CD4-positive, alpha-beta T cell treated with Interleukin-6 for 4 hours (primary cell): ENCODE measurements at regions not wholly inside any gene's neighbourhood (a gene's known extent, or its start where the extent isn't known, plus 50 kb on each side); places are given as distances from the start of the nearest gene placed in this dataset.

Experiments used
- DNase-seq: peaks from one replicate; pipeline ENCODE4 v3.0.0-alpha.2; 2020; ENCODE audit warnings: mixed read lengths

GRCh38 chr14:66076176-66076575 is 410.0 kb upstream of the CCDC196 start:
- DNase-seq: no peak

DNA sequence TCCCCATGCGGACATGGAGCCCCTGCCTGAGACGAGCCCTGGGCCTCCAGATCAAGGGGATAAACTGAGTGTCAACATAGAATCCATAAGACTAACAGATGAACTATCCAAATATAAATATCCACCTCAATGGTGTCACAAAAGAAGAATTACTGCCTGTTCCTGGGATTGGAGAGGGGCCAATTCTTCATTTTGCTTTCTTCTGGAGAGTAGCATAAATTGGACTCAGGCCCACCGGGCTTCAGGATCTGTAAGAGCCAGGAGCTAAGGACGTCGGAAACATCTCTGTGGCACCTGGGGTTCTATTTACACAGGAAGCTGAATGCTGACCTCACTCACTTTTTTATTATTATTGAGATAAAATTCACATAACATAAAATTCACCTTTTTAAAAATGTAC is 408.2 kb upstream of the CCDC196 start:
- no peak for DNase-seq

- DNase-seq: no peak
Measured at GRCh38 chr14:66081594-66082376, 404.4 kb upstream of the CCDC196 start.

- no peak for DNase-seq
Measured at GRCh38 chr14:66085224-66085623, 400.9 kb upstream of the CCDC196 start.

- no peak for DNase-seq
Measured at GRCh38 chr14:66085665-66086064, 400.5 kb upstream of the CCDC196 start.

DNA sequence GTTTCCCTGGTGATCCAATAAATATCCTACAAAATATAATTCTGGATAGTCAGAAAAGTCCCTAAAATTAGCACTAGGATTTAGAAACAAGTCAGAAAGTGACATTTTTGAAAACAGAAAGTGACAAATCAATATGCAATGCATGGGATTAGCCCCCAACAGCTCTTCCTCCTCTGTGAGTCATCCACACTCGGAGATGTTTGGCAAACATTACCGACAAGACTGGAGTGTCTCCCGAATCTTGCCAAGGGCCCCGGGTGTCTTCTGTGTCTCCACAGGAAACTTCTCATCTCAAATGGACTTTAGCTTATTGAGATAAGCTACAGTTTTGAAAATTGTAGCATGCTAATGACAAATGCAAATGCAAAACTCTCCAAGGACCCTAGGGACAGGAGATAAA is 398.9 kb upstream of the CCDC196 start:
- DNase-seq: no peak

GRCh38 chr14:66088656-66089055 is 397.5 kb upstream of the CCDC196 start:
- no peak for DNase-seq

DNA sequence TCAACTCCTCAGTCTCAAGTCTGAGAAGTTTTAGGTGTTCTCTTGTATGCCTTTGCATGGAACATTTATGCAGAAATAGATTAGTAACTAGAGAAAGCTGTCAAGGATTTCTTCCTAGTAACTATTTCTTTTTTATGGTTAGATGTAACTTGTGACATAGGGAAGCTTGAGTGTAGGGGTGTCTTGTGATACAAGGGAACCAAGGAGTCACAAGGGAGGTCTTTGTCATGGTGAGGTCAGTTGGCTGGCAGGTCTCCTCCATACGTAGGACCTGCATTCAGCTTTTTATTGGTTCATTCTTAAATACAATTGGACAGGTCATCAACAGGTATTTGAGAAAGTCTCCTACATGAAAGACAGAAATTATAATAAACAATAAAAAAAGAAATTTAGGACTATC is 394.0 kb upstream of the CCDC196 start:
- no peak for DNase-seq

- no peak for DNase-seq
Measured at GRCh38 chr14:66092748-66093147, 393.4 kb upstream of the CCDC196 start.

- DNase-seq: no peak
Measured at GRCh38 chr14:66094001-66094727, 392.0 kb upstream of the CCDC196 start.

DNA sequence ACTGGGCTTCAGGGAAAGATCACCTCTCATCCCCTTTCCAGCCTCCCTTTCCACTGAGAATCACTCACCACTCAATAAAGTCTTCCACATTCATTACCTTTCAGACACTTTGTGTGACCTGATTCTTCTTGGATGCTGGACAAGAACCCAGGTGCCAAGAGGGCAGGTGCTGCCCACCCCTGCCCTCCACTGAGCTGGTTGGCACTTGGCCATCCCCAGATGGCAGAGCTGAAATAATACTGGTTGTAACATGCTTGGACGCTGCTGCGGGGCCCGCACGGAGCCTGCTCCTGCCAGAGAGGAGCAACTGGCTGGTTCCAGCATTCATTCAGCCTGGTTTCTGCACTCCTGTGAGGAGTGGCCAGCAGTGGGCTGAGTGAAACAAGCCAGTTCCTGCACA is 386.7 kb upstream of the CCDC196 start:
- no peak for DNase-seq

DNA sequence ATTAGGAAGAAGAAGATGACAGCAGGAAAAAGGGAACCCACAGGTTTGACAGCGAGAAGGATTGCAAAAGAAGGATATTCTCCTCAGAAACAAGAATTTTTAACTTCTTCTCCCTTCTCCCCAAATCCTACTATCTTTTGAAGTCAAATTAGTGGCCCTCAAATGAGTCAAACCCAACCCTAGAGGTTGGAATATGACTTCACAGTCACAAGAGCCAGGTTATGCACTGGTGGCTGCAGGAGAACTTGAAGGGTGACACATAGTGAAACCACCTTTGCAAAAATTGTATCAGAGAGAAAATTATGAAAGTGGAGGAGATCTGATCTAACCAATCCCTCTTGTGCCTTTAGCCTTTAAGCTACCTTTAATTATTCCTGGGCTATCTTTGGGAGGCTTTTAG is 386.2 kb upstream of the CCDC196 start:
- no peak for DNase-seq

DNA sequence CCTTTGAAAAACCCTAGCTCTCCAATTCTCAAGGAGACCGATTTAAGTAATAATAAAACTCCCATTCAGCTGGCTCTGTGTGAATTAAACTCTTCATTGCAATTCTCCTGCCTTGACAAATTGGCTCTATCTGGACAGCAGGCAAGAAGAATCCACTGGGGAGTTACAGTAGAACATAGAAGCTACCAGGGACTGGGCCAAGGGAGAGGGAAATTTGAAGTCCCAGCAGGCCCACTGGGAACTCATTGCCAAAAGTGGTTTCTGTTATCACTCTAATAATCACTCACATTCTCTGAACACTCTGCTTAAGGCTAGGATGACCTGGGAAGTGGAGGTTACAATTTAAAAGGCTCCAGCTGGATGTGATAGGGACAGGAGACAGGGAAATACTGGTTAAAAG is 384.5 kb upstream of the CCDC196 start:
- DNase-seq: no peak

DNA sequence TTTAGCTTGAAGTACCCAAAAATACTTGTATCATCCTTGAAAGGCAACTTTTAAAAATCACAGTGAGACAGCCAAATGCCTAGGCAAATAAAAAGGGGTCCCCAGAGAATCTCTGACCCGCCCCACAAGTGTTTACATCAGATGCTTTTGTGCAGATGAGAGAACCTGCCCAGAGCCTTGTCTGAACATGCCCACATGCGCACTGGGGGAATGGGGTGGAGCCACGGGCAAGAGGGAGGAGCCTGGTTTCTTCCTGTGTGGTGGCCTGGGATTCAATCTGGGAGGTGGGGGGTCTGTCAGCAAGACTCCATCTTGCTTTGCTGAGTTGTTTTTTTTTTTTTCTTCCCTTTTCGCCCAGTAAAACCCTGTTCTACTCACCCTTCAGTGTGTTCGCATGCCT is 381.7 kb upstream of the CCDC196 start:
- no peak for DNase-seq

- DNase-seq: no peak
Measured at GRCh38 chr14:66105815-66106214, 380.4 kb upstream of the CCDC196 start.

DNA sequence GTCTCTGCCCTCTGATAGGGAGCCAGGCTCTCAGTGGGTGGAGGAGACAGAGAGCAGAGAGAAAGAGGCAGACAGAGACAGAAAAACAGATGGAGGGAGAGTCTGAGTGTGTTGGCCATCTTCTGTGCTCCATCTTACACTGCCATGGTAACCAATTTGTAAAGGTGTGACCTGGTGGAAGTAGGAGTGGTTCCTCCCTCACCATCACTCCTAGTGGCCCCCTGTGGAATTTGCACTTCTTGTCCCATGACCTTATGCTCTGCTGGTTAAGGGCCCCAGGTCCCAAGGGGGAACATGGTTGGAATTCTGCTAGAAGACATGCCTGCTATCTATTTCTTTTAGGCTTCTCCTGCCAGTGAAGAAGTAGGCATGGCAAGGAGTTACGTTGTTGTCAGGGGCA is 376.7 kb upstream of the CCDC196 start:
- no peak for DNase-seq

GRCh38 chr14:66111891-66112290 is 374.3 kb upstream of the CCDC196 start:
- no peak for DNase-seq

DNA sequence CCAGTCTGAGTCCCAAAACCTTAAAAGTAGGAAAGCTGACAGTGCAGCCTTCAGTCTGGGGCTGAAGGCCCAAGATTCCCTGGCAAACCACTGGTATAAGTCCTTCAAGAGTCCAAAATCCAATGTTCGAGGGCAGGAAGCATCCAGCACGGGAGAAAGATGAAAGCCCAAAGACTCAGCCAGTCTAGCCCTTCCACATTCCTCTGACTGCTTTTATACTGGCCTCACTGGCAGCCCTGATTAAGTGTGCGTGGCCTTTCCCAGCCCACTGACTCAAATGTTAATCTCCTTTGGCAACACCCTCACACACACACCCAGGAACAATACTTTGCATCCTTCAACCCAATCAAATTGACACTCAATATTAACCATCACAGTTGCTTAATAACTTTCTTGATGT is 372.1 kb upstream of the CCDC196 start:
- no peak for DNase-seq

- DNase-seq: no peak
Measured at GRCh38 chr14:66115740-66116502, 370.2 kb upstream of the CCDC196 start.

- no peak for DNase-seq
Measured at GRCh38 chr14:66116732-66117131, 369.4 kb upstream of the CCDC196 start.

GRCh38 chr14:66117600-66117999 is 368.6 kb upstream of the CCDC196 start:
- no peak for DNase-seq

GRCh38 chr14:66119606-66120231 is 366.5 kb upstream of the CCDC196 start:
- DNase-seq: no peak

DNA sequence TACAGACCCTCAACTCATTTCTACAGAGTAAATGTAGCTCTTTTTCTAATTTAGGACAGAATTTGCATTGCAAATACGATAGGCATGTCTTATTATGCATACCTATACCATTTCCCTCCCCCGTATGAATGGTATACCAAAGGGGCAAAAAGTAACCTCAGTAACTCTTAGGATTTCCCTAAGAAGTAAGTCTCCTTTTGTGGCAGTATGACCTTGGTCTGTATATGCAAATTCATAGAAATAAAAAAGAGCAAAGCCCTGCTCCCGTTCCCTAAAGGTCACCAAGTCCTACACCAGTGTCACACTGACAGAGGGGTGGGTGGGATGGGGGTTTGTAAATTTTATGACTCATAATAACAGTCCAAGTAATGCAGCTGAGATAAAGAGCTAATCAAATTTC is 365.8 kb upstream of the CCDC196 start:
- DNase-seq: no peak
